Trophoblast cell (in vitro differentiated cells and primary cell): ENCODE measurements at regions not wholly inside any gene's neighbourhood (a gene's known extent, or its start where the extent isn't known, plus 50 kb on each side); places are given as distances from the start of the nearest gene placed in this dataset.

Experiments
- DNase-seq, 2 donors: peaks; one replicate each; pipeline ENCODE4 v3.0.0-alpha.2; 2016
- H2AFZ ChIP-seq: 2 replicates; pipeline ENCODE4 v1.6.1; 2013; ENCODE audit warnings: low read length, moderate library complexity, mild to moderate bottlenecking; ENCODE audit not compliant: insufficient read depth, poor library complexity
- H2AK5ac ChIP-seq: 2 replicates; pipeline ENCODE4 v1.6.1; 2013; ENCODE audit warnings: mild to moderate bottlenecking, low read length
- H2BK120ac ChIP-seq: 2 replicates; pipeline ENCODE4 v1.6.1; 2013; ENCODE audit warnings: low read length, mild to moderate bottlenecking, moderate library complexity; ENCODE audit not compliant: insufficient read depth, poor library complexity
- H2BK12ac ChIP-seq: 2 replicates; pipeline ENCODE4 v1.6.1; 2013; ENCODE audit warnings: mild to moderate bottlenecking, low read length, moderate library complexity
- H2BK5ac ChIP-seq: 2 replicates; pipeline ENCODE4 v1.6.1; 2013; ENCODE audit warnings: low read length, low read depth, moderate library complexity, mild to moderate bottlenecking; ENCODE audit not compliant: poor library complexity
- H3K14ac ChIP-seq: 2 replicates; pipeline ENCODE4 v1.6.1; 2013; ENCODE audit warnings: mild to moderate bottlenecking, low read length
- H3K18ac ChIP-seq: 2 replicates; pipeline ENCODE4 v1.6.1; 2013; ENCODE audit warnings: mild to moderate bottlenecking, low read length
- H3K23ac ChIP-seq: 2 replicates; pipeline ENCODE4 v1.6.1; 2013; ENCODE audit warnings: low read length
- H3K27ac ChIP-seq: 2 replicates; pipeline ENCODE4 v1.5.1; 2013; ENCODE audit warnings: low read depth, mild to moderate bottlenecking, inconsistent platforms, low read length, moderate library complexity
- H3K27me3 ChIP-seq: 2 replicates; pipeline ENCODE4 v1.6.1; 2013; ENCODE audit warnings: inconsistent platforms, mild to moderate bottlenecking, low read length, moderate library complexity; ENCODE audit not compliant: insufficient read depth
- H3K36me3 ChIP-seq, 2 experiments: 1 replicate in 1 of 2; 2 replicates in 1 of 2; pipeline ENCODE4 v1.6.1; 2013; ENCODE audit warnings: low read length in 2 of 2, mild to moderate bottlenecking in 2 of 2, moderate library complexity in 1 of 2; ENCODE audit not compliant: insufficient read depth in 2 of 2, control insufficient read depth in 1 of 2
- H3K4ac ChIP-seq: 2 replicates; pipeline ENCODE4 v1.6.1; 2013; ENCODE audit warnings: low read depth, mild to moderate bottlenecking, low read length, moderate library complexity
- H3K4me1 ChIP-seq, 2 experiments: 1 replicate in 1 of 2; 2 replicates in 1 of 2; pipeline ENCODE4 v1.6.1; 2013; ENCODE audit warnings: low read length in 2 of 2, mild to moderate bottlenecking in 2 of 2, moderate library complexity in 1 of 2; ENCODE audit not compliant: insufficient read depth in 2 of 2, control insufficient read depth in 1 of 2
- H3K4me2 ChIP-seq: 2 replicates; pipeline ENCODE4 v1.6.1; 2013; ENCODE audit warnings: inconsistent platforms, mild to moderate bottlenecking, low read length, moderate library complexity
- H3K4me3 ChIP-seq: 2 replicates; pipeline ENCODE4 v1.5.1; 2013; ENCODE audit warnings: mild to moderate bottlenecking, low read depth, low read length, inconsistent platforms
- H3K79me1 ChIP-seq: one replicate; pipeline ENCODE4 v1.6.1; 2013; ENCODE audit warnings: low read length
- H3K79me2 ChIP-seq: 2 replicates; pipeline ENCODE4 v1.6.1; 2013; ENCODE audit warnings: low read length, mild to moderate bottlenecking; ENCODE audit not compliant: control insufficient read depth, insufficient read depth, poor library complexity
- H3K9ac ChIP-seq: 2 replicates; pipeline ENCODE4 v1.6.1; 2013; ENCODE audit warnings: mild to moderate bottlenecking, low read length
- H3K9me3 ChIP-seq: 2 replicates; pipeline ENCODE4 v1.6.1; 2013; ENCODE audit warnings: low read depth, mild to moderate bottlenecking, control low read depth, inconsistent platforms, low read length; ENCODE audit not compliant: insufficient read depth
- H4K12ac ChIP-seq: 2 replicates; pipeline ENCODE4 v1.6.1; 2013; ENCODE audit warnings: low read depth, mild to moderate bottlenecking, low read length, moderate library complexity
- H4K8ac ChIP-seq: 2 replicates; pipeline ENCODE4 v1.6.1; 2013; ENCODE audit warnings: low read depth, mild to moderate bottlenecking, low read length, moderate library complexity
- H4K91ac ChIP-seq: one replicate; pipeline ENCODE4 v1.6.1; 2013; ENCODE audit warnings: low read depth, mild to moderate bottlenecking, low read length, moderate library complexity
- WGBS: extraction: QIAGEN DNeasy Blood & Tissue Kit; methylation state at CpG from one replicate; pipeline ENCODE4 v1.1.7; 2013; ENCODE audit warnings: missing lambda C conversion rate; ENCODE audit not compliant: insufficient read length, insufficient coverage; ENCODE audit errors: extremely low coverage; 5-methylcytosine and 5-hydroxymethylcytosine counted together

DNA sequence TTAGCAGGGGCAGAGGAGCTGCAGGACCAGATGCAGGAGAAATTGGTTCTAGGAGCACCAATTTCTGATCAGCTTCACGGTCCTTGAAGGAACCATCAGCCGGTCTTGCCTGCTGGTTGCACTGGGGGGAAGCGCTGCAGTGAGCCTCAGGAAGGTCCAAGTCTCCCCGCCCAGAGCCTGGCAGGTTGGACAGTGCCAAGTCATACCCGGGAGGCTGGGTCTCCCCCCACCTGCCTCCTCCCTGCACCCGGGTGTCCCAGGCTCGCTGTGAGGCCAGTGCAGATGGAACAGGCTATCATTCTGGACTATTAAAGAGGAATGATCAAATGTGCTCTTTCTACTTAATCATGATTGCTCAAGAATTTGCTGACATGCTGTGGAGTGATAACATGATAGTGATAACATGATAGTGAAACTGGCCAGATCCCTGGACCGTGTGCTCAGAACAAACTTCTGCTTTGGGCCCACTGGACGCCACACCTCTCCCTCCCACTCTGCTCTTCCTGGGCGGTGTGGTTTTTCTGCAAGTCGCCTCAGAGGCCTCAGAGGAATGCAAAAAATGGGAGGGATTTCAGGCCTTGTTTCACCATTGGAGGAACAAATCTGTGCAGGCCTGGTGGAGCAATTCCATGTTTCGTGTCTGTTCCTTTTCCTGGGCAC lies 236.0 kb downstream of the IRF8 start:
- H2BK5ac ChIP-seq: no peak overlapping the region
- H2BK120ac ChIP-seq: no peak overlapping the region
- no peak overlapping the region for H3K4me2 ChIP-seq
- WGBS: no CpG with 5 or more reads among the region's 12 CpGs
- H2AK5ac ChIP-seq: no peak overlapping the region
- H3K27me3 ChIP-seq: no peaks in the 10 kb centered on the region
- no peaks in the 10 kb centered on the region for H3K9me3 ChIP-seq
- H2AFZ ChIP-seq: no peak overlapping the region
- no peaks in the 10 kb centered on the region for H3K79me2 ChIP-seq
- H2BK12ac ChIP-seq: no peak overlapping the region
- no peak overlapping the region for H3K27ac ChIP-seq
- no peak overlapping the region for H4K91ac ChIP-seq
- no peak overlapping the region for H4K8ac ChIP-seq
- no peak overlapping the region for H3K4ac ChIP-seq
- H3K79me1 ChIP-seq: no peaks in the 10 kb centered on the region
- H3K14ac ChIP-seq: no peak overlapping the region
- H3K9ac ChIP-seq: no peak overlapping the region
- H3K18ac ChIP-seq: no peak overlapping the region
- no peaks in the 10 kb centered on the region for H3K36me3 ChIP-seq
- H3K23ac ChIP-seq: no peak overlapping the region
- H3K4me1 ChIP-seq: peaks cover 0 to 2% of the 10 kb centered on the region in 2 experiments
- H3K4me3 ChIP-seq: no peak overlapping the region
- H4K12ac ChIP-seq: no peak overlapping the region
- DNase-seq: no peak

- Histone ChIP-seq H4K12ac (no peak overlapping the region), H3K23ac (no peak overlapping the region), H3K14ac (no peak overlapping the region), H3K4me2 (no peak overlapping the region), H4K8ac (no peak overlapping the region), H3K4me1 (peaks cover 0 to 2% of the 10 kb centered on the region in 2 experiments), H3K36me3 (no peaks in the 10 kb centered on the region), H2AK5ac (no peak overlapping the region), H3K18ac (no peak overlapping the region), H3K79me2 (no peaks in the 10 kb centered on the region), H3K79me1 (no peaks in the 10 kb centered on the region), H2BK12ac (no peak overlapping the region), H3K27ac (no peak overlapping the region), H3K9ac (no peak overlapping the region), H2BK5ac (no peak overlapping the region), H2BK120ac (no peak overlapping the region), H3K27me3 (no peaks in the 10 kb centered on the region), H2AFZ (no peak overlapping the region), H4K91ac (no peak overlapping the region), H3K9me3 (no peaks in the 10 kb centered on the region), H3K4ac (no peak overlapping the region), H3K4me3 (no peak overlapping the region)
- no peak for DNase-seq
- WGBS: no CpG with 5 or more reads among the region's 6 CpGs
Measured at GRCh38 chr16:86137359-86137758, 238.4 kb downstream of the IRF8 start.

DNA sequence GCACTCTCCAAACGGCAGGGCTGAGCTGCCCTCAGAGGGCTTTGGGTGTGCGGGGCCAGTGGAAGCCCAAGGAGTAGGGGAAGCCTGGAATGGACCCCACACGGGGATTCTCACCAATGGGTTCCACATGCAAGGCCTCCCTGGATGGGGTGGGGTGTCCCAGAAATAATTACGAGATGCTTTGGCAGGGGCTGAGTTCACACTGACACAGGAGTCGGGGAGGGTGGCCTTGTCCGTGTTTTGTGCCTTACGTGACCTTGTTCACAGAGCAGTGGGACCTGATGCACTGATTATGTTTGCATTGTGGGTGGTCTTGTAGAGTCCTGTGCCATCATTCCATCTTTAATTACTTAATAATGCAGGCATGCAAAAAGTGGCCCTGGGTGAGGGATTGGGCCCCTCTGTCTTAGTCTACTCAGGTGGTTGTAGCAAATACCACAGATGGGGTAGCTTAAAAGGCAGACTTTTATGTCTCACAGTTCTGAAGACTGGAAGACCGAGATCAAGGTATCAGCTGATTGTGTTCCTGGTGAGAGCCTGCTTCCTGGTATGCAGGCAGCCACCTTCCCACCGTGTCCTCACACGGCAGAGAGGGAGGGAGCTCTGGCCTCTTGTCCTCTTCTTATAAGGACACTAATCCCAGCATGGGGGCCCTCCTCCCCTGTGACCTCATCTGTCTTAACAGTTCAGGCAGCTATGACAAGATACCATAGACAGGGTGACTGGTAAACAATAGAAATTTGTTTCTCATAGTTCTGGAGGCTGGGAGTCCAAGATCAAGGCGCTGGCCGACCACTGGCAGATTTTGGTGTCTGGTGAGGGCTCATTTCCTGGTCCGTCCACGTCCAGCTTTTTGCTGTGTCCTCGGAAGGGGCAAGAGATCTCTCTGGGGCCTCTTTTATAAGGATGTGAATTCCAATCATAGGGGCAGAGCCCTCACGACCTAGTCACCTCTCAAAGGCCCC lies 239.4 kb downstream of the IRF8 start:
- Histone ChIP-seq H3K36me3 (no peaks in the 10 kb centered on the region), H3K18ac (no peak overlapping the region), H3K4me3 (no peak overlapping the region), H3K4me1 (peaks cover 0 to 2% of the 10 kb centered on the region in 2 experiments), H2BK5ac (no peak overlapping the region), H3K23ac (no peak overlapping the region), H4K12ac (no peak overlapping the region), H3K27ac (no peak overlapping the region), H2BK12ac (no peak overlapping the region), H3K4ac (no peak overlapping the region), H4K91ac (no peak overlapping the region), H3K14ac (no peak overlapping the region), H2AK5ac (no peak overlapping the region), H4K8ac (no peak overlapping the region), H3K79me1 (no peaks in the 10 kb centered on the region), H2BK120ac (no peak overlapping the region), H3K4me2 (no peak overlapping the region), H3K27me3 (no peaks in the 10 kb centered on the region), H3K9ac (no peak overlapping the region), H3K79me2 (no peaks in the 10 kb centered on the region), H2AFZ (no peak overlapping the region), H3K9me3 (no peaks in the 10 kb centered on the region)
- WGBS: no CpG with 5 or more reads among the region's 16 CpGs
- DNase-seq: no peak

- no peaks in the 10 kb centered on the region for H3K27me3 ChIP-seq
- no peak overlapping the region for H4K91ac ChIP-seq
- no peak overlapping the region for H2BK12ac ChIP-seq
- H2BK120ac ChIP-seq: no peak overlapping the region
- no peak overlapping the region for H3K4me2 ChIP-seq
- no peak overlapping the region for H3K18ac ChIP-seq
- no peak for DNase-seq
- no peaks in the 10 kb centered on the region for H3K4me1 ChIP-seq
- H4K12ac ChIP-seq: no peak overlapping the region
- H2AK5ac ChIP-seq: no peak overlapping the region
- no peak overlapping the region for H2AFZ ChIP-seq
- H3K79me1 ChIP-seq: no peaks in the 10 kb centered on the region
- H4K8ac ChIP-seq: no peak overlapping the region
- no peaks in the 10 kb centered on the region for H3K36me3 ChIP-seq
- no peak overlapping the region for H3K4me3 ChIP-seq
- H2BK5ac ChIP-seq: no peak overlapping the region
- H3K79me2 ChIP-seq: no peaks in the 10 kb centered on the region
- H3K23ac ChIP-seq: no peak overlapping the region
- no CpG with 5 or more reads among the region's 5 CpGs for WGBS
- no peak overlapping the region for H3K14ac ChIP-seq
- H3K4ac ChIP-seq: no peak overlapping the region
- no peak overlapping the region for H3K9ac ChIP-seq
- no peaks in the 10 kb centered on the region for H3K9me3 ChIP-seq
- no peak overlapping the region for H3K27ac ChIP-seq
Measured at GRCh38 chr16:86142801-86143236, 243.9 kb downstream of the IRF8 start.
